ENCODE measurements at regions not wholly inside any gene's neighbourhood (a gene's known extent, or its start where the extent isn't known, plus 50 kb on each side); places are given as distances from the start of the nearest gene placed in this dataset.

DNA sequence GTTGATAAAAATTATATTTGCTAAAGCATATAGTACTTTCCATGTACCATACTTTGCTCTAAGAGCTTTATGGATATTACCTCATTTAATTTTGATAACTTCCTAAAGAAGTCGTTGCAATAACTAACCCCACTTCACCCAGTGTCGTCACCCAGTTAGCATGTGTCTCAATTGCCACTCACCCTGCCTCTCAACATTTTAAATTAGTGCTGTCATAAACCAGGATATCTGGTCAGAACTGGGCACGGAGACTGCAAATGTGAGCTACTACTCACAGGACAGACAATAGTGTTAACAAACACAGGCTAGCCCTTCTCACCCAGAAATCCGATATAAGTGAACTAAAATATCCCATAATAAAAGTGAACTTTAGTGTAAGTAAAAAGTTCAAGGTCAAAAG is 430.6 kb downstream of the KLF12 start:
- no peak overlapping the region for H3K4me3 ChIP-seq (ENCODE audit: control insufficient read depth, low read depth, low read length)
- TF ChIP-seq, protein P1, sequence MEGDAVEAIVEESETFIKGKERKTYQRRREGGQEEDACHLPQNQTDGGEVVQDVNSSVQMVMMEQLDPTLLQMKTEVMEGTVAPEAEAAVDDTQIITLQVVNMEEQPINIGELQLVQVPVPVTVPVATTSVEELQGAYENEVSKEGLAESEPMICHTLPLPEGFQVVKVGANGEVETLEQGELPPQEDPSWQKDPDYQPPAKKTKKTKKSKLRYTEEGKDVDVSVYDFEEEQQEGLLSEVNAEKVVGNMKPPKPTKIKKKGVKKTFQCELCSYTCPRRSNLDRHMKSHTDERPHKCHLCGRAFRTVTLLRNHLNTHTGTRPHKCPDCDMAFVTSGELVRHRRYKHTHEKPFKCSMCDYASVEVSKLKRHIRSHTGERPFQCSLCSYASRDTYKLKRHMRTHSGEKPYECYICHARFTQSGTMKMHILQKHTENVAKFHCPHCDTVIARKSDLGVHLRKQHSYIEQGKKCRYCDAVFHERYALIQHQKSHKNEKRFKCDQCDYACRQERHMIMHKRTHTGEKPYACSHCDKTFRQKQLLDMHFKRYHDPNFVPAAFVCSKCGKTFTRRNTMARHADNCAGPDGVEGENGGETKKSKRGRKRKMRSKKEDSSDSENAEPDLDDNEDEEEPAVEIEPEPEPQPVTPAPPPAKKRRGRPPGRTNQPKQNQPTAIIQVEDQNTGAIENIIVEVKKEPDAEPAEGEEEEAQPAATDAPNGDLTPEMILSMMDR (IDR thresholded peaks at IDR 0.05; ENCODE audit: control insufficient read depth, insufficient read depth, low read depth, low read length, missing control alignments) = no peak
- no peak for DNase-seq (ENCODE audit: low read depth)

DNA sequence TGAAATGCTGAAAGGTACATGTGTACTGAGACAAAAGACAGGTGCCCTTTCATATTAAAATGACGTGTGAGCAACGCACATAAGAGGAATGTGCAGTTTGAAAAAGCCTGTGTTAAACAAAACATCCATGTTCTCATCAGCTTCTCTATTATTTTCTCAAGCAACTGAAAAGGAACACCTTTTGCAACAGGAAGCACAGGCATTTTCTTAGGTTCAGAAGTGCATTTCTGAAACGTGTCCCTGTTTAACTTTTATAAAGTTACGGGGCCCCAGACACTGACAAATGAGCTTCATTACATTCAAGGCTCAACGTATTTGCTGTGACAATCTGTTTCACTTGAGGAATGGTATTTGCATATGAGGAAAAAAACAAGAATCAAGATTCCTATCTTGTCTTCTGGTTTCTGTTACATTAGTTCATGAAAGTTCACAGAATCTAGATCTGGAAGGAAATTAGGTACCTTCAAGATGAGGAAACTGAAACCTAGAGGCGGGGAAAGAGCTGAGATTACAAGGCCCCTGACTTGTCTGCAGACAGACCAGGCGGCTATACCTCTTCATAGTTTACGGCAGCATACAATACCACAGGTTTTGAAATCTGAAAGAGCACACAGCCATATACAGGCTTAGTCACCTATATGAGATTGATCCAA is 431.7 kb downstream of the KLF12 start:
- TF ChIP-seq, protein P1 (IDR thresholded peaks at IDR 0.05; ENCODE audit: control insufficient read depth, insufficient read depth, low read depth, low read length, missing control alignments) = no peak
- DNase-seq (ENCODE audit: low read depth) = no peak

DNA sequence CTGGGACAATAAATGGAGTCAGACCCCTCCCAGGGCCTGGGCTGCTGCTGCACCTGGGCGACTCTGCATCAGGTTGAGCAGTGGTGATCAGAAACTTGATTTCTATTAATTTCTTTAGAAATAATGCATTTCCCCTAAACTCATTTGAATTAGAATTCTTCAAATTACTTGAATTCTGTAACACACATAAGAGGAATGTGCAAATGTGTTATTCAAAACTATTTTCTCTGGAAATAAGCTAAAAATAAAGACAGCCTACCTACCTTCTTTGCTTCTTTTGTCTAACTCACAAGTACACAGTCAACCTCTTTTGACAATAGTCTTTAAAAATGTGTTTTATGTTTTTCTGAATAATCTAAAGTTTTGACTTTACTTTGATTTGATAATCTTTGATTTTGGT is 433.0 kb downstream of the KLF12 start:
- TF ChIP-seq, protein P1 (IDR thresholded peaks at IDR 0.05; ENCODE audit: control insufficient read depth, insufficient read depth, low read depth, low read length, missing control alignments) = no peak
- H3K4me3 ChIP-seq (ENCODE audit: control insufficient read depth, low read depth, low read length) = no peak overlapping the region
- no peak for DNase-seq (ENCODE audit: low read depth)

More for the DNA sequence above, 431.7 kb downstream of the KLF12 start:
- no peak overlapping the region for H3K4me3 ChIP-seq (ENCODE audit: control insufficient read depth, low read depth, low read length)

DNA sequence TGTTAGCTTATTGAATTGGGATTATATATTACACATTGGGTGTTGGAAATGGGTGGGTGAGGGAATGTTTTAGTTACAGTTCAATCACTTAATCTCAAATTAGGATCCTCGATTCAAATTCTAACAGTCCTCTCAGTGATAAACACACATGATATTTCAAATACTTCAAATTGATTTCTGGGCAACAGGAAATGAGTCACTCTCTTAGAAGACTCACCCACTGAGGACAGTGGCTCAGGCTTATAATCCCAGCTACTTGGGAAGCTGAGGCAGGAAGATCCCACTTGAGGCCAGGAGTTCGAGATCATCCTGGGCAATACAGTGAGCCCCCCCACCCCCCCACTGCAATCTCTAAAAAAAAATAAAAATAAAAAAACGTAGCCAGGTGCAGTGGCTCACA is 435.3 kb downstream of the KLF12 start:
- TF ChIP-seq, protein P1 (IDR thresholded peaks at IDR 0.05; ENCODE audit: control insufficient read depth, insufficient read depth, low read depth, low read length, missing control alignments) = no peak
- DNase-seq (ENCODE audit: low read depth) = no peak
- no peak overlapping the region for H3K4me3 ChIP-seq (ENCODE audit: control insufficient read depth, low read depth, low read length)

DNA sequence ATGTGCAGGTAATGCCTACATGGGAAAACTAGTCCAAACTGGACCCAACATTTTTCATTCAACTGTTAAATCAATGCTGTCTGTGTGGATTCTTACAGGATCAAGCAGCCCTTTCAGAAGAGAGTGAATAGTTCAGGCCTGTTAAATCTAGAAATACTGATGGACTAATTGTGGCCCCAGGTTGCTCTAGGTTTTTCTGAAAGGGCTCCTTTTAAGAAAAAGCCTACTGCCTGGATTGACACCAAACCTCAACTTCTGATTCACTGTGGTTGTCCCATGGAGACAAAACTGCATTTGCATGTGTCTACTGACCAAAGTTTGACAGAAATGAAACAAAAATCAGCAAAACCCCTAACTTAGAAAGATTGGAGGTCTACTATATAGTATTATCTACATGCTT is 437.0 kb downstream of the KLF12 start:
- H3K4me3 ChIP-seq (ENCODE audit: control insufficient read depth, low read depth, low read length) = no peak overlapping the region
- TF ChIP-seq, protein P1 (IDR thresholded peaks at IDR 0.05; ENCODE audit: control insufficient read depth, insufficient read depth, low read depth, low read length, missing control alignments) = no peak
- no peak for DNase-seq (ENCODE audit: low read depth)

DNA sequence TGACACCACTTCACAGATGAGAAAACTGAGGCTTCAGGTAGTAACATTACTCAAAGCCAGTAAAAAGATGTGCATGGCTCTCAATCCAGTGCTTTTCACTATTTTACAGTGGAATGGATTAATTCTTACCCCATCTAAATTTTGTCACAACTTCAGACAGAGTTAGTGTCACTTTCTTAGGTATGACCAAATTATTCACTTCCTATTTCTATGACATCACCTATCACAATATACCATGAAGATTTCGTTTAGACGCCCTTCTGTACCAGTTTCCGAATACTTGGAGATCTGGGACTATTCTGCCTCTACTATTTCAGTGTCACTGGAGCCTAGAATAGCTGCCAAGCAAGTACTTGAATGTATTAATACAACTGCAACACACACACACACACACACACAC is 437.5 kb downstream of the KLF12 start:
- TF ChIP-seq, protein P1 (IDR thresholded peaks at IDR 0.05; ENCODE audit: control insufficient read depth, insufficient read depth, low read depth, low read length, missing control alignments) = no peak
- H3K4me3 ChIP-seq (ENCODE audit: control insufficient read depth, low read depth, low read length) = no peak overlapping the region
- DNase-seq (ENCODE audit: low read depth) = no peak
